ENCODE measurements at regions not wholly inside any gene's neighbourhood (a gene's known extent, or its start where the extent isn't known, plus 50 kb on each side); places are given as distances from the start of the nearest gene placed in this dataset.

- TF ChIP-seq CTCF (conservative IDR thresholded peaks at IDR 0.05; ENCODE audit: low read depth in 2 of 2) (no peak), EZH2 (IDR thresholded peaks at IDR 0.05; ENCODE audit: low read depth, unreplicated experiment) (no peak), EZH2phosphoT487 (IDR thresholded peaks at IDR 0.05; ENCODE audit: unreplicated experiment) (no peak), CREB1 (CRISPR knock-in tag; IDR thresholded peaks at IDR 0.05; ENCODE audit: low read depth) (no peak), POLR2AphosphoS5 (IDR thresholded peaks at IDR 0.05; ENCODE audit: low read depth) (no peak), REST (IDR thresholded peaks at IDR 0.05; ENCODE audit: unreplicated experiment) (no peak), JUNB (IDR thresholded peaks at IDR 0.05; ENCODE audit: unreplicated experiment) (no peak), ETS1 (IDR thresholded peaks at IDR 0.05) (no peak), NANOG (IDR thresholded peaks at IDR 0.05; ENCODE audit: borderline replicate concordance) (no peak), ZNF462 (CRISPR knock-in tag; IDR thresholded peaks at IDR 0.05) (no peak), STAT1 (IDR thresholded peaks at IDR 0.05; ENCODE audit: unreplicated experiment) (no peak), ZNF114 (CRISPR knock-in tag; IDR thresholded peaks at IDR 0.05) (no peak), ZNF331 (CRISPR knock-in tag; IDR thresholded peaks at IDR 0.05; ENCODE audit: low read depth) (no peak)
Observed at GRCh38 chr2:239792405-239793084, 232.6 kb downstream of the NDUFA10 start.
